K562 (cell line): ENCODE measurements at regions not wholly inside any gene's neighbourhood (a gene's known extent, or its start where the extent isn't known, plus 50 kb on each side); places are given as distances from the start of the nearest gene placed in this dataset.

ENCODE experiments used
- ATAC-seq: fragments of 200-7000 bp; cut with Tn5 transposase; 3 replicates; pipeline ENCODE4 v1.9.1; 2020; ENCODE audit warnings: moderate library complexity
- BruUV-seq: library from RNA; stranded (reverse); fragments of 400-500 nt; replicated peaks from 2 replicates; lab custom pipeline; 2021; lab: Mats Ljungman, UMichigan
- CTCF ChIA-PET: fragments of 300-600 bp; formaldehyde crosslinking; extraction: SDS; loops from one replicate; lab custom pipeline; 2021; ENCODE audit warnings: low intra/inter-chr PET ratio; lab: Yijun Ruan, JAX
- POLR2A ChIA-PET: fragments of 300-600, 350-650 bp; sonication (Branson Sonifier 250); formaldehyde crosslinking; extraction: SDS; loops from one replicate; lab custom pipeline; 2021; ENCODE audit warnings: antibody characterized with exemption, inconsistent platforms; lab: Yijun Ruan, JAX
- DNase-seq, 4 experiments: peaks; one replicate each; pipeline versions ENCODE4 v3.0.0 to v3.0.0-alpha.2; 2011 to 2018; ENCODE audit warnings: low spot score in 3 of 4, mixed read lengths in 3 of 4; ENCODE audit errors: extremely low read depth in 1 of 4
- FAIRE-seq: peaks from 2 replicates; lab custom pipeline; 2011; peaks lifted over from hg19 to GRCh38; lab: Jason Lieb, UNC
- H2AFZ ChIP-seq: 2 replicates; pipeline ENCODE4 v1.6.0; 2011; ENCODE audit warnings: low read depth, low read length, control low read depth, inconsistent platforms
- H3K27ac ChIP-seq: fragments of 200-600 bp; 3 replicates; pipeline ENCODE4 v1.8.0; 2011; ENCODE audit warnings: low read depth, mild to moderate bottlenecking, control low read depth, inconsistent platforms, low read length, moderate library complexity, mixed read lengths; ENCODE audit errors: extremely low read depth
- H3K27me3 ChIP-seq, 2 experiments: fragments of 300-600 bp in 1 of 2; 2 replicates in 1 of 2; 3 replicates in 1 of 2; pipeline versions ENCODE4 v1.6.0 to v1.8.0; 2011; ENCODE audit warnings: inconsistent platforms in 2 of 2, low read length in 2 of 2, mild to moderate bottlenecking in 1 of 2, mixed read lengths in 1 of 2, moderate library complexity in 1 of 2; ENCODE audit not compliant: control insufficient read depth in 2 of 2, insufficient read depth in 2 of 2
- H3K36me3 ChIP-seq: fragments of 300-600 bp; 3 replicates; pipeline ENCODE4 v1.8.0; 2011; ENCODE audit warnings: mild to moderate bottlenecking, low read length, inconsistent platforms; ENCODE audit not compliant: control insufficient read depth, insufficient read depth
- H3K4me1 ChIP-seq, 2 experiments: fragments of 200-600 bp in 1 of 2; replicated peaks in 1 of 2; 2 replicates in 1 of 2; 3 replicates in 1 of 2; pipeline versions ENCODE4 v1.5.1 to v1.8.0; 2011; ENCODE audit warnings: inconsistent platforms in 2 of 2, low read length in 2 of 2, mild to moderate bottlenecking in 1 of 2, mixed read lengths in 1 of 2, moderate library complexity in 1 of 2; ENCODE audit not compliant: control insufficient read depth in 2 of 2, insufficient read depth in 2 of 2
- H3K4me2 ChIP-seq: 2 replicates; pipeline ENCODE4 v1.6.1; 2011; ENCODE audit warnings: low read length, control low read depth, inconsistent platforms, mixed read lengths; ENCODE audit not compliant: insufficient read depth
- H3K4me3 ChIP-seq: fragments of 200-600 bp; sonication (generic), shearing (Covaris generic); 2 replicates; pipeline ENCODE4 v1.5.1; 2016; ENCODE audit warnings: control low read depth, inconsistent platforms
- H3K79me2 ChIP-seq: fragments of 200-600 bp; 3 replicates; pipeline ENCODE4 v1.8.0; 2011; ENCODE audit warnings: low read length, inconsistent platforms; ENCODE audit not compliant: control insufficient read depth, insufficient read depth
- H3K9ac ChIP-seq, 2 experiments: 2 replicates each; pipeline versions ENCODE4 v1.6.0 to v1.6.1; 2011; ENCODE audit warnings: low read depth in 2 of 2, low read length in 2 of 2, control low read depth in 1 of 2, inconsistent platforms in 1 of 2, mild to moderate bottlenecking in 1 of 2, mixed read lengths in 1 of 2; ENCODE audit not compliant: insufficient read depth in 1 of 2
- H3K9me1 ChIP-seq: one replicate; pipeline ENCODE4 v1.6.0; 2011; ENCODE audit warnings: inconsistent platforms, mild to moderate bottlenecking, low read length, moderate library complexity; ENCODE audit not compliant: control insufficient read depth, insufficient read depth
- H3K9me3 ChIP-seq: replicated peaks from 2 replicates; pipeline ENCODE4 v1.5.1; 2011; ENCODE audit warnings: low read depth, low read length, inconsistent platforms; ENCODE audit not compliant: control insufficient read depth, insufficient read depth
- H4K20me1 ChIP-seq: replicated peaks from 2 replicates; pipeline ENCODE4 v1.6.1; 2011; ENCODE audit warnings: low read length, inconsistent platforms, mixed read lengths; ENCODE audit not compliant: control insufficient read depth, insufficient read depth
- HLTF ChIP-seq: fragments of 450-650 bp; IDR thresholded peaks from 2 replicates; pipeline ENCODE4 v1.6.1; 2016
- HNRNPL ChIP-seq: fragments of 200-400 bp; formaldehyde crosslinking; IDR thresholded peaks from 2 replicates; pipeline ENCODE4 v1.6.1; 2017; ENCODE audit warnings: low read depth, mild to moderate bottlenecking, low read length
- MGA ChIP-seq: fragments of 450-650 bp; IDR thresholded peaks from 2 replicates; pipeline ENCODE4 v1.6.1; 2016; ENCODE audit warnings: mild to moderate bottlenecking, moderate library complexity
- MTF1 ChIP-seq: fragments of 250-450 bp; sonication (Bioruptor Pico); IDR thresholded peaks from 2 replicates; pipeline ENCODE4 v1.9.0; 2021; ENCODE audit warnings: moderate library complexity, mild to moderate bottlenecking, inconsistent platforms, borderline replicate concordance
- SOX6 ChIP-seq: fragments of 450-650 bp; IDR thresholded peaks from 2 replicates; pipeline ENCODE4 v1.6.1; 2014; ENCODE audit warnings: mild to moderate bottlenecking
- TCF7L2 ChIP-seq: fragments of 150-350 bp; IDR thresholded peaks from 2 replicates; pipeline ENCODE4 v1.6.1; 2016; ENCODE audit warnings: low read depth, mild to moderate bottlenecking, low read length, moderate library complexity
- ZNF143 ChIP-seq: sonication (generic); formaldehyde crosslinking; IDR thresholded peaks from 2 replicates; pipeline ENCODE4 v1.9.0; 2022; ENCODE audit warnings: mild to moderate bottlenecking, missing genetic modification reagents
- ZNF436 ChIP-seq: fragments of 250-450, 450-650 bp; sonication (Bioruptor Pico); formaldehyde crosslinking; IDR thresholded peaks from 2 replicates; pipeline ENCODE4 v1.7.0; 2020; ENCODE audit warnings: mild to moderate bottlenecking
- WGBS: fragments of 100-300 bp; shearing (Covaris generic); methylation state at CpG from one replicate; pipeline ENCODE4 v1.1.6; 2016; ENCODE audit warnings: low coverage, mixed read lengths; ENCODE audit not compliant: insufficient coverage; ENCODE audit errors: missing lambda C conversion rate; 5-methylcytosine and 5-hydroxymethylcytosine counted together
- in situ Hi-C: fragments of 300-500 bp; cut with MboI; formaldehyde crosslinking; loops from 4 replicates; pipeline ENCODE4 v1.15.0; 2018; ENCODE audit warnings: inconsistent platforms, mixed read lengths
- intact Hi-C: fragments of 100-400 bp; cut with micrococcal nuclease; formaldehyde crosslinking; loops from 2 replicates; pipeline ENCODE4 v1.14.2; 2022

- Histone ChIP-seq H4K20me1 (no peaks in the 10 kb centered on the region), H3K4me1 (no peaks in the 10 kb centered on the region), H2AFZ (no peak overlapping the region), H3K4me2 (no peak overlapping the region), H3K9me1 (no peaks in the 10 kb centered on the region), H3K9ac (no peak overlapping the region), H3K27me3 (no peaks in the 10 kb centered on the region), H3K9me3 (no peaks in the 10 kb centered on the region), H3K27ac (no peak overlapping the region), H3K4me3 (no peak overlapping the region), H3K36me3 (no peaks in the 10 kb centered on the region), H3K79me2 (no peaks in the 10 kb centered on the region)
- TF ChIP-seq HNRNPL = no peak
- TF ChIP-seq MTF1 = no peak
- no peak for TF ChIP-seq MGA
- TF ChIP-seq TCF7L2 = no peak
- no peak for TF ChIP-seq ZNF143 (CRISPR knock-in tag)
- TF ChIP-seq SOX6 = no peak
- TF ChIP-seq HLTF = no peak
- no peak for TF ChIP-seq ZNF436
- BruUV-seq = no TSS peak
- ChIA-PET POLR2A (no interaction called here), CTCF (no interaction called here)
- FAIRE-seq = no peak
- in situ Hi-C loops (loop anchor here (10.0 kb wide), 1 partner anchor 515 kb away; no protein-coding TSS in a partner anchor), intact Hi-C loops (no loop called here)
- no peak for ATAC-seq
- 0% methylated on average over 5 of the region's 5 CpGs for WGBS
- DNase-seq = no peak
These were observed 264.2 kb downstream of the THBS2 start for GRCh38 chr6:168989421-168989820.
